PC-3 (cell line): ENCODE measurements at regions not wholly inside any gene's neighbourhood (a gene's known extent, or its start where the extent isn't known, plus 50 kb on each side); places are given as distances from the start of the nearest gene placed in this dataset.

Source experiments
- ATAC-seq: fragments of 200-7000 bp; cut with Tn5 transposase; 2 replicates; pipeline ENCODE4 v1.9.1; 2020; ENCODE audit warnings: mild to moderate bottlenecking, moderate library complexity
- BruUV-seq: library from RNA; stranded (reverse); fragments of 400-500 nt; replicated peaks from 2 replicates; lab custom pipeline; 2021; lab: Mats Ljungman, UMichigan
- CTCF ChIA-PET: fragments of 300-600 bp; sonication (Branson Sonifier 250); formaldehyde crosslinking; loops from one replicate; lab custom pipeline; 2022; ENCODE audit warnings: antibody characterized with exemption; lab: Charles Lee
- POLR2A ChIA-PET: fragments of 300-600 bp; sonication (Branson Sonifier 250); formaldehyde crosslinking; loops from one replicate; lab custom pipeline; 2022; ENCODE audit warnings: antibody characterized with exemption; ENCODE audit not compliant: unreplicated experiment; lab: Charles Lee
- DNase-seq: peaks from one replicate; pipeline ENCODE4 v3.0.0-alpha.2; 2015
- H2AFZ ChIP-seq: fragments of 300-600 bp; sonication (generic); 2 replicates; pipeline ENCODE4 v1.6.0; 2016; ENCODE audit warnings: antibody characterized with exemption, low read length
- H3F3A ChIP-seq: fragments of 300-600 bp; sonication (generic); one replicate; pipeline ENCODE4 v1.6.0; 2017; ENCODE audit warnings: antibody characterized with exemption, low read length, control low read depth, mild to moderate bottlenecking; ENCODE audit not compliant: unreplicated experiment
- H3K27ac ChIP-seq: fragments of 300-600 bp; sonication (generic); 2 replicates; pipeline ENCODE4 v1.5.1; 2016; ENCODE audit warnings: mild to moderate bottlenecking, low read length
- H3K27me3 ChIP-seq: fragments of 300-600 bp; sonication (generic); 2 replicates; pipeline ENCODE4 v1.6.1; 2016; ENCODE audit warnings: low read length, mixed read lengths
- H3K36me3 ChIP-seq: fragments of 300-600 bp; sonication (generic); 2 replicates; pipeline ENCODE4 v1.6.1; 2016; ENCODE audit warnings: low read depth, mixed run types, low read length, mixed read lengths
- H3K4me1 ChIP-seq: fragments of 300-600 bp; sonication (generic); 2 replicates; pipeline ENCODE4 v1.5.1; 2016; ENCODE audit warnings: low read length; ENCODE audit not compliant: insufficient read depth
- H3K4me2 ChIP-seq: fragments of 300-600 bp; sonication (generic); 2 replicates; pipeline ENCODE4 v1.6.0; 2016; ENCODE audit warnings: low read length
- H3K4me3 ChIP-seq: fragments of 300-600 bp; sonication (generic); 2 replicates; pipeline ENCODE4 v1.5.1; 2016; ENCODE audit warnings: mild to moderate bottlenecking, low read length, mixed read lengths
- H3K79me2 ChIP-seq: fragments of 300-600 bp; sonication (generic); 2 replicates; pipeline ENCODE4 v1.6.1; 2017; ENCODE audit warnings: low read length, mixed read lengths
- H3K9ac ChIP-seq: fragments of 300-600 bp; sonication (generic); 2 replicates; pipeline ENCODE4 v1.6.0; 2016; ENCODE audit warnings: mild to moderate bottlenecking, low read length
- H3K9me2 ChIP-seq: fragments of 300-600 bp; sonication (generic); replicated peaks from 2 replicates; pipeline ENCODE4 v1.6.1; 2016; ENCODE audit warnings: mixed run types, low read length, mixed read lengths
- H3K9me3 ChIP-seq: fragments of 300-600 bp; sonication (generic); 2 replicates; pipeline ENCODE4 v1.6.1; 2016; ENCODE audit warnings: low read length, mixed read lengths
- H4K20me1 ChIP-seq: fragments of 300-600 bp; sonication (generic); 2 replicates; pipeline ENCODE4 v1.6.1; 2016; ENCODE audit warnings: low read length, mixed read lengths
- EZH2 ChIP-seq: fragments of 300-600 bp; sonication (generic); IDR thresholded peaks from one replicate; pipeline ENCODE4 v1.6.1; 2017; ENCODE audit warnings: antibody characterized with exemption, mild to moderate bottlenecking, low read length; ENCODE audit not compliant: unreplicated experiment
- EZH2phosphoT487 ChIP-seq: fragments of 300-600 bp; sonication (generic); IDR thresholded peaks from 2 replicates; pipeline ENCODE4 v1.6.1; 2018; ENCODE audit warnings: mild to moderate bottlenecking, antibody characterized with exemption, low read length, borderline replicate concordance
- intact Hi-C: fragments of 100-400 bp; cut with micrococcal nuclease; formaldehyde crosslinking; loops from 2 replicates; pipeline ENCODE4 v1.9.0; 2023
- TF ChIP-seq, protein P1 (sequence below): fragments of 300-600 bp; sonication (generic); conservative IDR thresholded peaks from 2 replicates; pipeline ENCODE4 v1.5.1; 2017; ENCODE audit warnings: antibody characterized with exemption, low read depth, mild to moderate bottlenecking, low read length

DNA sequence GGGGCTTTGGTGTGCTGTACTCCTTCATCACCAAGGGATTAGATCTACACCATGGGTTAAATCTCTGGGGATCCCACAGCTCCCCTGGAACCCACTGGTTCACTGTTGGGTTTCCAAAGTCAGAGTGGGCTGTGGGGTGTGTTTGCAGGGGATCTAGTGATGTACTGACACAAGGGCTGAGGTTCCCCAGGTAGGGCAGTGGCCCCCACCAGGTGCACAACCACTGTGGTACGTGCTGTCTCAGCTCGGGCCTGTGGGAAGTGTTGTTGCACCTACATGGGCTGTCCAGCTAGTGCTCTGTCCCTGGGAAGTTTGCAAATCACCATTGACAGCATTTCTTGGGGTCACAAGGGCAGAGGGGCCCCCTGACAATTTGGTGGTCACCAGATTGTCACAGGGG is 134.4 kb upstream of the CDH8 start:
- no peak overlapping the region for H3K27ac ChIP-seq
- H3K79me2 ChIP-seq, result no peaks in the 10 kb centered on the region
- TF ChIP-seq EZH2phosphoT487 (no peak), EZH2 (no peak)
- TF ChIP-seq, protein P1, sequence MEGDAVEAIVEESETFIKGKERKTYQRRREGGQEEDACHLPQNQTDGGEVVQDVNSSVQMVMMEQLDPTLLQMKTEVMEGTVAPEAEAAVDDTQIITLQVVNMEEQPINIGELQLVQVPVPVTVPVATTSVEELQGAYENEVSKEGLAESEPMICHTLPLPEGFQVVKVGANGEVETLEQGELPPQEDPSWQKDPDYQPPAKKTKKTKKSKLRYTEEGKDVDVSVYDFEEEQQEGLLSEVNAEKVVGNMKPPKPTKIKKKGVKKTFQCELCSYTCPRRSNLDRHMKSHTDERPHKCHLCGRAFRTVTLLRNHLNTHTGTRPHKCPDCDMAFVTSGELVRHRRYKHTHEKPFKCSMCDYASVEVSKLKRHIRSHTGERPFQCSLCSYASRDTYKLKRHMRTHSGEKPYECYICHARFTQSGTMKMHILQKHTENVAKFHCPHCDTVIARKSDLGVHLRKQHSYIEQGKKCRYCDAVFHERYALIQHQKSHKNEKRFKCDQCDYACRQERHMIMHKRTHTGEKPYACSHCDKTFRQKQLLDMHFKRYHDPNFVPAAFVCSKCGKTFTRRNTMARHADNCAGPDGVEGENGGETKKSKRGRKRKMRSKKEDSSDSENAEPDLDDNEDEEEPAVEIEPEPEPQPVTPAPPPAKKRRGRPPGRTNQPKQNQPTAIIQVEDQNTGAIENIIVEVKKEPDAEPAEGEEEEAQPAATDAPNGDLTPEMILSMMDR, result no peak
- ChIA-PET CTCF (no interaction called here), POLR2A (no interaction called here)
- no peak overlapping the region for H2AFZ ChIP-seq
- H3K4me2 ChIP-seq, result no peak overlapping the region
- ATAC-seq (no peak), DNase-seq (no peak)
- H3K9me2 ChIP-seq, result no peaks in the 10 kb centered on the region
- H3K4me3 ChIP-seq, result no peak overlapping the region
- no peaks in the 10 kb centered on the region for H3K27me3 ChIP-seq
- H4K20me1 ChIP-seq, result no peaks in the 10 kb centered on the region
- no peaks in the 10 kb centered on the region for H3F3A ChIP-seq
- H3K9ac ChIP-seq, result no peak overlapping the region
- H3K36me3 ChIP-seq, result no peaks in the 10 kb centered on the region
- no TSS peak for BruUV-seq
- H3K9me3 ChIP-seq, result no peaks in the 10 kb centered on the region
- intact Hi-C loops, result no loop called here
- H3K4me1 ChIP-seq, result no peaks in the 10 kb centered on the region

DNA sequence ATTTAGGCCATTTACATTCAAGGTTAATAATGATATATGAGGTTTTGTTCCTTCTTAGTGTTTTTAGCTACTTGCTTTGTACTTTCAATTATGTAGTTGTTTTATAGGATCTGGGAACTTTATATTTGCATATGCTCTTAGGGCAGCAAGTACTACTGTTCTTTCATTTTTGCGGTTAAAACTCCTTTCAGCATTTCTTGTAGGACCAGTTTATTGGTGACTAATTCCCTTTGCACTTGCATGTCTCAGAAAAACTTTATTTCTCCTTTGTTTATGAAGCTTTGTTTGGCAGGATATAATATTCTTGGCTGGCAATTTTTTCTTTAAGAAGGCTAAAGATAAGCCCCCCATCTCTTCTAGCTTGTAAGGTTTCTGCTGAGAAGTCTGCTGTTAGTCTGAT is 131.3 kb upstream of the CDH8 start:
- no peaks in the 10 kb centered on the region for H3K9me2 ChIP-seq
- no peaks in the 10 kb centered on the region for H3K27me3 ChIP-seq
- ATAC-seq, result no peak
- intact Hi-C loops, result no loop called here
- no peaks in the 10 kb centered on the region for H4K20me1 ChIP-seq
- H3F3A ChIP-seq, result no peaks in the 10 kb centered on the region
- ChIA-PET CTCF (no interaction called here), POLR2A (no interaction called here)
- H3K4me2 ChIP-seq, result no peak overlapping the region
- H3K27ac ChIP-seq, result no peak overlapping the region
- no peak overlapping the region for H3K9ac ChIP-seq
- no peaks in the 10 kb centered on the region for H3K79me2 ChIP-seq
- H3K9me3 ChIP-seq, result no peaks in the 10 kb centered on the region
- H3K4me3 ChIP-seq, result no peak overlapping the region
- no peak overlapping the region for H2AFZ ChIP-seq
- DNase-seq, result peak; percentile 12
- no TSS peak for BruUV-seq
- no peaks in the 10 kb centered on the region for H3K36me3 ChIP-seq
- no peaks in the 10 kb centered on the region for H3K4me1 ChIP-seq
- TF ChIP-seq EZH2phosphoT487 (no peak), EZH2 (no peak)
- TF ChIP-seq, protein P1, result no peak

DNA sequence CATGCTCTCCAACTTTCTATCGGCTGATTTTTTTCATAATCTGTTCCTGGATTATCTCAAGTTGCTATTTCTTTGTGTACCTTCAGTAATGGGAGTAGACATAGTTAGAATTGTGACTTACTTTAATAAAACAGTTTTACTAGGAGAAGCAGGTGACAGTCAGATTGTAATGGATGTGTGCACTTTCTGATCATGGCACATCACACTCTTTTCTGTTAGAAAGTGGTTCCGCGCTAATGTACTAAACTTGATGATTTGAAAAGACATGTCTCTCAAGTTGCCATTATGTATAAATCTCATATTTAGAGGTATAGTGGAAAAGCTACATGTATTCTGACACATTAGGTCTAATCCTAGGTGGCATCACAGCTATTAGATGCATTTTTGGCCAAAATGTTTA is 121.3 kb upstream of the CDH8 start:
- Histone ChIP-seq H3K27me3 (peaks cover 3% of the 10 kb centered on the region; the same call in 1 of the 2 replicates), H2AFZ (no peak overlapping the region), H3K4me2 (no peak overlapping the region), H3F3A (no peaks in the 10 kb centered on the region), H3K9me2 (no peaks in the 10 kb centered on the region), H3K9me3 (no peaks in the 10 kb centered on the region), H3K4me1 (no peaks in the 10 kb centered on the region), H4K20me1 (no peaks in the 10 kb centered on the region), H3K27ac (no peak overlapping the region), H3K36me3 (no peaks in the 10 kb centered on the region), H3K79me2 (no peaks in the 10 kb centered on the region), H3K4me3 (no peak overlapping the region), H3K9ac (no peak overlapping the region)
- no TSS peak for BruUV-seq
- no peak for DNase-seq
- CTCF ChIA-PET, result no interaction called here
- ATAC-seq, result no peak
- TF ChIP-seq EZH2phosphoT487 (no peak), EZH2 (no peak)
- TF ChIP-seq, protein P1, result no peak
- POLR2A ChIA-PET, result no interaction called here
- intact Hi-C loops, result no loop called here
